Mucosa of gallbladder (tissue), 1 donor: ENCODE measurements at regions not wholly inside any gene's neighbourhood (a gene's known extent, or its start where the extent isn't known, plus 50 kb on each side); places are given as distances from the start of the nearest gene placed in this dataset.
A peak's percentile ranks its signal among the peaks of the same experiment; 100 is the strongest.

ENCODE experiments used
- DNase-seq: peaks from one replicate; pipeline ENCODE4 v3.0.0-alpha.2; 2020; ENCODE audit warnings: low spot score
- donor health status: DM: no; HTN: no; CAD: no.

DNA sequence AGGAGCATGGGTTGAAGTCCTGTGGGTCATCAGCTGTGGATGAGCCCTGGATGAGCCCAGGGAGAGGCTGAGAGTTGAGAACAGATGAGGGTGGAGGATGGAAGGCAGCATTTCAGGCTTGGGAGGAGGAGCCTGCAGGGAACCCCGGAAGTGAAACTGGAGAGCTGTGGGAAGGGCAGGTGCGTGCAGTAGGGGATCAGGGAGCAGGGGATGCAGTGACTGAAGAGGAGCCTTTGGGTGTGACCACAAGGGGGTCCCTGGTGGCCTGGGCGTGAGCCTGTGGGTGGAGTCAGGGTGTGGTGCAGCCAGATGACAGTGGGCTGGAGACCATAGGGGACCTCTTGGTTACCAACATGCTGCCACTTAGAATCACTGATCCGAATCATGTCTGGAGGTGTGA lies 115.5 kb downstream of the PAPOLA start:
- no peak for DNase-seq

DNA sequence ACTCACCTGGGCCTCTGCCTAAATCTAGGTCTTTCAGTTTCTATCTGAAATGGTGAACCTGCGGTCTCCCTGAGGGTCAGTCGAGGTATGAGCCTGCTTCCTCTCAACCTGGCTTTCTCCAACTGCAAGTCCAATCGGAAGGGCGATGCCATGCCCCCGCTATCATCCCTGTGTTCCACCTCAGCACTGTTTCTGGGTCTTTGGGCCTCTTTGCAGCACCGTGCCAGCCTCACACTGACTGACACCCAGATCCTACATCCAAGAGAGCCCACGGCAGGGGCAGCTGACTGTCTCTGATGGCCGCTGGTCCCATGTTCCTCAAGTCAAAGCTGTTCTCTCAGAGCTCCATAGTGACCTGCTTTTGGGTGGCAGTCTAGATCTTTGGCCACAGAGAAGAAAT lies 120.7 kb downstream of the PAPOLA start:
- DNase-seq: no peak

DNA sequence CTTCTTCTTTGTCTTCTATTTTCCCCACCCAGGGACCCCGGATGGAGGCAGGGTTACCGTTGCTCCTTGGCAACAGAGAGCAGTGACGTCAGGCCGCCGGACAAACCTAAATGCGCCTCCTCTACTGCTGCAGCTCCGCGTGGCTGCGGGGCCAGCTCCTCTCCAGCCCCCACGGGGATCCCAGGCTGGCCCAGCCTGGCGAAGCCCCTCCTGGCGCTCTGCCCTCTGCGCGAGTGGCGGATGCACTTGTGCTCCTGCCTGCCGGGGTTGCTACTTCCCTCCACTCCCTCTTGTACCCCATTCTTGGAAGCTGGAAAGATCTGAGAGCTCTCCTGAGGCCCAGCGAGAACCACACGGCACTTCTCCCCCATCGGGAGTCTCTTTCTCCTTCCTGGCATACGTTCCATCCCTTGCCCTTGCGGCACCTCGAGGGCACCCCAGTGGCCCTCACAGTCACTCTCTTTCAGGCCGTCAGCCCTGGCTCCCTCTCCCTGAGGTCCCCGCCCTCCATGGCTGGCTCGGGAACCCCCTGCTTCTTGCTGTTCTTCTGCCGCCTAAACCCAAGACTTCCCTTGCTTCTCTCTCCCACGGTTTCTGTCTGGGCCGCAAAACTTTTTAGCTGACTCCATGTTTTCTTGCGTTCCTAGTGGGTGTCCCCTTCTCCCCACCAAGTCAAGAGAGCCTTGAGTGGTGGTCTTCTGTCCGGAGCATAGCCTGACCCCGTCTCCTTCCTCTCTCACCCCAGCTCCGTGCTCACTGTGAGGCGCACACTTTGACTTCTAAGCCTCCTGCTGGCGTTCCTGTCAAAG lies 121.7 kb downstream of the PAPOLA start:
- no peak for DNase-seq

DNA sequence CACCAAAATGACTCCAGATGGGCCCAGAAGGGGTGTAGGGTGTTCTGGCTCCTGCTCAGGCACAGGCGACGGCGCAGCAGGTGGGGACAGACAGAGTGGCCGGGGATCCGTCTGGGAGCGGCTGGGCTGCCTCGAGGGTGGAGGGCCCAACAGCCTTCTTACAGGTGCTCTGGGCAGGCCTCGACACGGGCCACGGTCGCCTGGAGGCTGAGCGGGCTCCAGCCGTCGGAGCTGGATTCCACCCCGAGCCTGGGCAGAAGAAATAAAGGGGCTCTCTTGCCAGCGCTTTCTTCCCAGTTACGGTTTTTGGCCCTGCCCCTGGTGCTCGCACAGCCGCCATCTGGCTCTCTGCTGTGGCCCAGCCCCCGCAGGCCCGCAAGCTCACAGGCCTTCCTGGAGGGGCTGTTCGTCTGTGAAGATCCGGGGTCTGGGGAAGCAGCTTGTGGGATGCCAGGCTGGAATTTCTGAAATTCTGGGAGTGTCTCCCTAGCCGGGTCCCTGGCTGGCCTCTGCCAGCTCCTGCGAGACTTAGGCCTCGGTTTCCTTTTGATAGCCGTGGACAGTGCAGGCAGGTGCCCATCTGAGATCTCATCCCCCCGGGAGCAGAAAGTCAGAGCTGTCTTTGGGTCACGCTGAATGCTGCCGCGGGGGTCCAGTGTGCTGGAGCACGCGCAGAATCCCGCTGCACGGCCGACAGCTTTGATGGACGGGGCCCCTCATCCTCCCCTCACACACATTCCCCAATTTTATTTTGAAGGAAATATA lies 122.7 kb downstream of the PAPOLA start:
- DNase-seq: no peak

DNA sequence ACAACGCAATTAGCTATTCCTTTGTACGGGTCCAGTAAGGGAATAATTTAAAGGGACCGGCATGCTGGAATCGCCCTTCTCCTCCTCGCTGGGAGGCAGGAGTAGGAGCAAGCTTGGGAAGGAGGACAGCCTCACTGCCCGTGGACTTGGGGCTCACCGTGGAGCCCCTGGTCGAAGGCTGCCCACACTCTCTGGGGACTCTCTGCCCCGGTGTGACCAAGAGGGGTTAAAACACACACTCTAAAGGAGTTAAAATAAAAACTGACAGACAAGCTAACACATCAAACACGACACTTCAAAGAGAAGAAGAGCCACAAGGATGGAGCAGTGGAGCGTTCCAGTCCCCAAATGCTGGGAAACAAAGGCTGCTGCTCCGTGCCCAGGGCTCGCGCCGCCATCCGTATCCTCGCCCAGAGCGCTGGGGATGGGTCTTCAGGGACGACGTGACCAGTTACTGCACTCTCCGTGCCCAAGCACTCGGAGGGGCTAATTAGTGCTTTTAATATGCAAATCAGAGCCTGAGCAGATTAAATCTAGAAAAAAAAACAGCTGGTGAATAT lies 123.3 kb downstream of the PAPOLA start:
- no peak for DNase-seq

DNA sequence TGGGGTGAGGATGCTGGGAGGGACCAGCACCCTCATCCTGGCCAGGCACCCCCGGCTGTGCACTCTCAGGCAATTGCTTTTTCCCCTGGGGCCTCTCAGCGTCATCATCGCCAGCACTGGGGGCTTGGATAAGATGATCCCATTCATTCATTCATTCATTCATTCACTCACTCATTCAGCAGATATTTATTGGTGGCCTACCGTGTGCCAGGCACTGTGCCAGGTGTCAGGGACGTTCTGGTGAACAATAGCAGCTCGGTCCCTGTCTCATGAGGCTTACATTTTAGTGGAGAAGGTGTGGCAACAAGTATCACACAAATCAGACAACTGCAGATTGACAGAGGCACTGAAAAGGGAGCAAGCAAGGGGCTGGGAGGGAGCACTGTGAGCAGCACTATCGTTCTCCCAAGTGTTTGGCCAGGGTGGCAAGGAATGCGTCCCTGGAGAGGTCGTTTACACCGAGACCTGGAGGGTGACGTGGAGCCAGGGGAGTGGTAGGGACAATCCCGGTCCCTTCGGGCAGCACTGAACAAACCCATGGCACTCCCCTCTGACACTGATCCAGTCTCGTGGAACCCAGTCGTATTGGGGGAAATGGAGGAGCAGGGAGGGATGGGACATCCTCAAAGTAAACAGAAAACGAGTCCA lies 124.1 kb downstream of the PAPOLA start:
- no peak for DNase-seq

DNA sequence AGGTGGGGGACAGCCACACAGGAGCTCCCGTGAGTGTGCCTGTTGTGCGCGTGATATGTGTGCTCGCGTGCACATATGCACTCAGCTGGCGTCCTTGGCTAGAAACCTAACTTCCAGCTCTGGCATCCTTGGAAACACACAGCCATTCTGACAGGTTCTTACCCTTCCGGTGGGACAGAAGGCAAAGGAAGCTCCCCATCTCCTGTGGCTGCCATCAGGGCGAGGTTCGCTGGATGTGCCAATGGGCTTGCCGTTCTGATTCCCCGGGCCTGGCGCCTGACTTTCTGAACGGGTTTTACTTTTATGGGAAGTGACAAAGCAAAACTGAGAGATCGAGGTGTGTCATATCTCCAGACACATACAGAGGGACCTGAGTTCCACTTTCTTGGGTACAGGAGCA lies 124.7 kb downstream of the PAPOLA start:
- DNase-seq: no peak

DNA sequence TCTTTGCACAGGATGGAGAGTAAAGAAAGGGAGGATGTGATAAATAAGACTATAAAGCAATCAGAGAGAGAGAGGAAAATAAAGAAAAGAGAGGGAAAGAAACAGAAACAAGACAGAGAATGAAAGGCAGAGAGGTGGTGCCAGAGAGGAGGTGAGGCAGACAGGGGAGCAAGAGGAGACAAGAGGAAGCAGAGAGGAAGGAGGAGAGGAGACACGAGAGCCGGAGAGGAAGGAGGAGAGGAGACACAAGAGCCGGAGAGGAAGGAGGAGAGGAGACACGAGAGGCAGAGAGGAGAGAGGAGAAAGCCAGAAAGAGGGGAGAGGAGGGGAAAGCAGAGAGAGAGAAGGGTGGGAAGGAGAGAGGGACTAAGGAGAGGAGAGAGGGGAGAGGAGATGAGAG lies 125.2 kb downstream of the PAPOLA start:
- DNase-seq: no peak

DNA sequence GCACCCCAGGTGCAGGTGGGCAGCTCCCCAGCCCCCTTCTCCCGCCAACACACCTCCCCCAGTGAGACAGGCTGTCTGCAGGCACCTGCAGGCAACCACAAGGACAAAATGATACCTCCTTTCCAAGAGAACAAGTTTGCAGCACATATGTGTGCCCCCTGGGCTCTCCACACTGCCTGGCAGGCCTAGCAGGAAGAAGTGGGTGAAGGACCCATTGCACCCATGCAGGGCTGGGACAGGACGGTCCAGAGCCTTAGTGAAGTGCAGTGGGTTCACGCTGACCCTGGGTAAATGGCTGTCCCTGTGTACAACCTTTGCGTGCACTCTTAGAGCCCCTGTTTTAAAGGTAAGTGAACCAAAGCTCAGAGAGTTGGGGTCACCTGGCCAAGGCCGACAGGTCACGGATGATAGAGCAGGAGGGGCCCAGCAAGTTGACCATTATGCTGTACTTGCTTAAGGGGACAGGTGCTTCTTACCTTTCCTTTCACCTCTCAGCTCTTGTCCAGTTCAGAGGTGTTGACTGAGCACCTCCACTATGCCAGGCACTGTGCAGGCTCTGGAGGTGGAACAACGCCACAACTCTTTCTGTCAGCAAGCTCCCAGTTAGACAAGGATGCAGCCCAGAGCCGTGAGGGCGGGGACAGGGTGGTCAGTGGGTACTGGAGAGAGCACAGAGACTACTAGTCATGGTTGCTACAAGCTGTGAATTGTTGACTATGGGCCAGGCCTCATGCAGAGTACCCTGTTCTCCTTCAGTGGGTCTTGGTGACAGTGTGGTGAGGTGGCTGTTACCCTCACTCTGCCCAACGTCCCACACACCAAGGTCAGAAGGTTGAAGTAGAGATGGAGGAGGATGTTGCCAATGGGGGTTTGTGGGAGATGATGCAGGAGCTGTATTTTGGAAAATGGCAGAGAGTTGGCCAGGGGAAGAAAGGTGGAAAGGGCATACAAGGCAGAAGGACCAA lies 125.9 kb downstream of the PAPOLA start:
- DNase-seq: no peak

DNA sequence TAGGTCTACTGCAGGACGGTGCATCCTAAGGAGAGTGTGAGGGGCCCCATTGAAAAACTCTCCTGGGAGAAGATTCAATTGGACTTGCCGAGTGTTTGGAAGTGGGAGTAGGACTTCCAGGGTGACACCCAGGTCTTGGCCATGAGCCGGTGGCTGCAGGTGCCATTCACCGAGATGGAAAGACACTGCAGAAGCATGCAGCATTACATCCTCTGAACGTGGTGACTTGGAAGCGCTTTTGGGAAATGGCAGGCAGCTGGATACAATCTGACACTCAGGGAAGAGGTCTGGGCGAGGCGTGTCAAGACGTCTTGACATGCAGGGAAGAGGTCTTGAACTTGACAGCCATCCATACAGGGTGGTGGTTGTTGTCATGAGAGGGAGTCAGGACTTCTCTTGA lies 126.9 kb downstream of the PAPOLA start:
- DNase-seq: no peak

DNA sequence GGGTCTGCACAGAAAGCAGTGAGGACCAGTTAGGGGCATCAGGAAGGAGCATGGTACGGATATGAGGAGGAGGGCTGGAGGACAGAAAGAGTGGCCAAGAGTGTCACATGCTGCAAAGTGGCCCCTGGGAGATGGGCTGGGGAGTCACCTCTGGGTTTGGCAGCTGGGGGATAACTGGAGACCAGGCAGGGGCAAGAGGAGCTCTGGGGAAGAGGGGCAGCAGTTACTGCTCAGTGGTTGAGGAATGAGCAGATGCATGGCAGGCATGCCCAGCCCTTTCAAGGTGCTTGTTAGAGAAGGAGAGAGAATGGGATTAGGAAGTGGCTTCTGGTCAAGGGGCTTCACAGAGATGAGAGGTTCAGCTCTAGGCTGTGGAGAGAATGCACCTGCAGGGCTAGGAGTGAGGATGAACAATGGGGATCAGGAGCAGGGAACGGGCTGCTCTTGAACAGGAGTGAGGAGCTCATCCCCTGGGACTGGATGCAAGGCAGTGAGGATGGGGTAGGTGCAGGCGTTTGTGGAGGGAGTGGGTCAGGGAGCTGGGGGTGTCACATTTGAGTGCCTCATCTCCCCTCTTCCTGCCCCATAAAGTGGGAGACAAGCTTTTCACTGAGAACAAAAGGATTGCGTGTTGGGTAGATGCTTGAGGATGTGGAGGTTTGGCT lies 127.5 kb downstream of the PAPOLA start:
- no peak for DNase-seq

DNA sequence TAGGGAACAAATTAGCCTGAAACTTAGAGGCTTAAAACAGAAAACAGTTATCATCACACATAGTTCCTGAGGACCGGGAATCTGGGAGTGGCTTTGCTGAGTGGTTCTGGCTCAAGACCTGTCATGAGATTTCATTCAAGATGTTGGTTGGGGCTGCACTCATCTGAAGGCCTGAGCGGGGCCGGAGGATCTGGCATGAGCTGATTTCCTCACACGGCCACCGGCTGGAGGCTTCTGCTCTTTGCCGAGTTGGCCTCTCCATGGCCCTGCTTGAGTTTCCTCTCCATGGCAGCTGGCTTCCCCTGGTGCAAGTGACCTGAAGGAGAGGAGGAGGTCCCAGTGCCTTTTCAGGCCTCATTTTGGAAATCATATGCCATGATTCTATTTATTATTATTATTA lies 128.1 kb downstream of the PAPOLA start:
- no peak for DNase-seq

DNA sequence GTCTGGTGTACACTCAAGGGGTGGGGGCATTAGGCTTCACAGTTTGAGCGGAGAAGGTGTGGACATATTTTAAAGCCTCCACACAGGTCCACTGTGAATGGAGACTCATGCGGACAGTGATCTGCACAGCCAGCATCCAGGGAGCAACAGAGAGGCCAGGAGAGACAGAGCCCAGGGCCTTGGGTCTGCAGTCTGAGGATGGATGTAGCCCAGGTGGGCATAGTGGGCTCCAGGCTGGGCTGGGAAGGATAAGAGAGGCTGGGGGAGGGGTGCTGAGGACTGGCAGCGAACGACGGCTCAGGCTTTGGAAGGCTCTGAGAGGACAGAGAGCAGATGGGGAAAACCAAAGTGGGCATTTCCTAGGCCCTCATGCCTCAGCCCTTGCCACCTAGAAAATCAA lies 128.8 kb downstream of the PAPOLA start:
- no peak for DNase-seq

DNA sequence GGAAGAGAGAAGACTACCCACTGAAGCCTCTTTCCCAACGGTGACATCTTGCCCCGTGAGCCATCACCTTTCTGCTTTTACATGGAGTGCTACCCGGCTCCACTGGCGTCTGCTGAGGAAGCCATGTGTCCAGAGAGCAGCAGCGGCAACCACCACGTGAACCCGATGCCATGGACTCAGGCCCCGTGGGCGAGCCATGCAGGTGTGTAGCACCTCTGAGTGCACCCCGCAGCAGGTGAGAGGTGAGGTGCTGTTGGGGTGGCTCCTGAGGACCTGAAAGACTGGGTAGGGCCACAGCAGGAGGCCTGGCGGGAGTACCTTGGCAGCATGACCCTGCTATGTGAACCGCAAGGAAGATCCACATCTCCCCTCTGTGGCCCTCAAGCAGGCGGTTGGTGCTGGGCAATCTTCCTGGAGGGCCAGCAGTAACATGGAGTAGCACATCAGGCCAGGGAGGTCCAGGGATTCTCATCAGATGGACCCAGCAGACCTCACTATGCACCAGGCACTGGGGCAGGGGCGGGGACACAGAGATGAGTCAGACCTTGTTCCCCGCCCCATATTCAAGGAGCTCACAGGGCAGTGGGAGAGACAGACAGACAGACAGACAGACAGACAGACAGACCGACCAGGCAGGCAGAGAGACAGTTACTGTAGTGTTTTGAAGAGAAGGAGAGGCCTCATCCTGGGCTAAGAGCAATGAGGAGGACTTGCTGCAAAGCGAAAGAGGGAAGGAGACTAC lies 129.6 kb downstream of the PAPOLA start:
- DNase-seq: peak; percentile 5

DNA sequence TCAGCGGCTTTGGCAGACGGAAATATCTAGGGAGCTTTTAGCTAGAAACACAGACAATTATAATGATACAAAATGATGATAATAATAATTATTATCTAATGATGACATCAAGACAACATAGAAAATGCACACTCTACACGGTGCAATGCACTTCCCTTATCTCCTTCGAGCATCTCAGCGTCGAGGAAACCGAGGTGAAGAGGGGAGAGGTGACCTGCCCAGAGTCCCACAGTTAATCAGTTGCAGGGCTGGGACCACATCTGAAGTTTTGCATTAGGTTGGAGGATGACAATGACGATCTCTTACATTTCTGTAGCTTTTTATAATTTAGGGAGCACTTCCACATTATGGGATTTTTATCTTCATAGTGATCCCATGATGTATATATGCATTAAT lies 130.2 kb downstream of the PAPOLA start:
- DNase-seq: no peak

DNA sequence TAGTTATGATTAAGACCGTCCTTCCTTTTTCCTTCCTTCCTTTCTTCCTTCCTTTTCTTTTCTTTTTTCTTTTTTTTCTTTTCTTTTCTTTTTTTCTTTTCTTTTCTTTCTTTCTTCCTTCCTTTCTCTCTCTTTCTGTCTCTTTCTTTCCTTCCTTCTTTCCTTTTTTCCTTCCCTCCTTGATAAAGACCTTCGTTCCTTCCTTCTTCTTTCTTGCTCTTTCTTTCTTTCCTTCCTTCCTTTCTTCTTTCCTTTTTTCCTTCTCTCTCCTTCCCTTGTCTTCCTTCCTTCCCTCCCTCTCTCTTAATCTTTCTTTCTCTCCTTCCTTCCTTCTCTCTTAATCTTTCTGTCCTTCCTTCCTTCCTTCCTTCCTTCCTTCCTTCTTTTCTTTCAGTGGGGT lies 130.9 kb downstream of the PAPOLA start:
- no peak for DNase-seq

DNA sequence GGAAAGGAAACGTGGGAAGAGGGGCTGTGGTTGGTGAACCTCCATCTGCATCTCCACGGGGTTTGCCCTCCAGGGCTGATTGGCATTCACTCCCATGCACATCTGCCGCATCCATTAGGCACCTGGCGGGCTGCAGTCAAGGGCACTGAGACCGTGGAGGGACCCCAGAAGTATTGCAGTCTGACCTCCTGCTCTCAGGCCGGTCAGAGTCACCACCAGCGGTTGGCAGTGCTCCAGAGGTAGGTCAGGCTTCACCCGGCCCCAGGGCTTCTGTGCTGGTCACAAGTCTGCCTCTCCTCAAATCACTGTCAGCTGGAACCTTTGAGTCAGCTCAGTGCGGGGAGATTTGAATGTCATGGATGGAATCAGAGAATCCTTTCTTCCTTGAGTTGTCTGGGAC lies 132.3 kb downstream of the PAPOLA start:
- peak; percentile 6 for DNase-seq

DNA sequence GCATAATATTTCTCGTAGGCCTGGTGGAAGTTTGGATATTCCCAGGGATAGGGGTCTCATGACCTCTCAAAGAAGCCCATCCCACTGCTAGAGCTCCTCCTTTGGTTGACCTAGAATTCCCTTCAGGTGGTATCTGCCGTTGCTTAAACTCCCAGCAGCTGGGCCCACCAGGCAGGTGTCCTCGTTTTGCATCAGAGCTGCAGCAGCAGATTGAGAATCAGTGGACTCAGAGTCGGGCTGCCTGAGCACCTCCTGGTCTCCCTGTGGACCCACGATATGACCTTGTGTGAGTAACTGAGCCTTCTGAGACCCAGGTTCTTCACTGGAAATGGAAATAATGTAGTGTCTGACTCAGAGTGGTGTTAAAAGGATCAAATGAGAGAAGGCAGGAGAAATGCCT lies 132.7 kb downstream of the PAPOLA start:
- DNase-seq: peak; percentile 6

DNA sequence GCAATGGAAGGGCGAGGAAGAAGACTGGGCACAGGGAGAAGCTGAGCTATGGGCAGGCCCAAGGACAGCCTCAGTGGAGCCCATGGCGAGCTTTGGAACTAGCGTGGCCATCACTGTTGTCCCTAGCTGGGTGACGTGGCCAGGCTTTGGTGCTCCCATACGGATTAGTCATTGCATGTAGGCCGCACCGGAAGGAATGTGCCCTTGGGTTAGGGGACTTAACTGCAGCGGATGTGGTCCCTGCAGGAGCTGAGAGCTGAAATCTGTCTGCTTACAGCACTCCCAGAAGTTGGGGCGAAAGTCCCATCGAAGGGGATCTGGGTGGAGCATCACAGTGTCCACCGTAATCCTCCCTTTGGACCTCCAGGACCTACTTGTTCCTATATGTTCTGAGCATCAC lies 133.7 kb downstream of the PAPOLA start:
- DNase-seq: peak; percentile 8

DNA sequence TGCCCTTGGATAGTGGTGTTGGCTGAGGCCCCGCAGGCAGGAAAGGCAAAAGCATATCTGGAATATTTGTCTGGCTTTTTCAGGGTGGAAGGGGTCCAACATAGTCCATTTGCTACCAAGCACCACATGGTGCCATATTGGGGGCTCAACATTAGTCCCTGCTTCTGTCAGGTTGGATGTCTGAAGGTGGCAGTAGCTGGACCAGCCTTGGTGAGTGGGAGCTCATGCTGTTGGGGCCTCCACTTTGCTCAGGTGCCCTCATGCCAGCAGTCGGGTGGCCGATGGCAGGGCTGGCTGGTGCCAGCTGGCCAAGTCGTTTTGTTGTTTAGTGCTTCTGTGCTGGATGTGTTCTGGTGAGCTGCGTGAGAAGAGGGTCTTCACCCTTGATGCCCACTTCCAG lies 135.3 kb downstream of the PAPOLA start:
- DNase-seq: peak; percentile 5
